ENCODE measurements at regions not wholly inside any gene's neighbourhood (a gene's known extent, or its start where the extent isn't known, plus 50 kb on each side); places are given as distances from the start of the nearest gene placed in this dataset.

- Mint-ChIP-seq H3K4me3 (no peak overlapping the region), H3K4me1 (peaks cover 39% of the 10 kb centered on the region), H3K9me3 (no peaks in the 10 kb centered on the region), H3K27me3 (ENCODE audit: low read depth, poor library complexity) (peaks cover 15% of the 10 kb centered on the region), H3K27ac (peak overlapping the region; percentile 24), H3K36me3 (ENCODE audit: low read depth) (no peaks in the 10 kb centered on the region)
- no peak for DNase-seq
- TF ChIP-seq, protein P1, sequence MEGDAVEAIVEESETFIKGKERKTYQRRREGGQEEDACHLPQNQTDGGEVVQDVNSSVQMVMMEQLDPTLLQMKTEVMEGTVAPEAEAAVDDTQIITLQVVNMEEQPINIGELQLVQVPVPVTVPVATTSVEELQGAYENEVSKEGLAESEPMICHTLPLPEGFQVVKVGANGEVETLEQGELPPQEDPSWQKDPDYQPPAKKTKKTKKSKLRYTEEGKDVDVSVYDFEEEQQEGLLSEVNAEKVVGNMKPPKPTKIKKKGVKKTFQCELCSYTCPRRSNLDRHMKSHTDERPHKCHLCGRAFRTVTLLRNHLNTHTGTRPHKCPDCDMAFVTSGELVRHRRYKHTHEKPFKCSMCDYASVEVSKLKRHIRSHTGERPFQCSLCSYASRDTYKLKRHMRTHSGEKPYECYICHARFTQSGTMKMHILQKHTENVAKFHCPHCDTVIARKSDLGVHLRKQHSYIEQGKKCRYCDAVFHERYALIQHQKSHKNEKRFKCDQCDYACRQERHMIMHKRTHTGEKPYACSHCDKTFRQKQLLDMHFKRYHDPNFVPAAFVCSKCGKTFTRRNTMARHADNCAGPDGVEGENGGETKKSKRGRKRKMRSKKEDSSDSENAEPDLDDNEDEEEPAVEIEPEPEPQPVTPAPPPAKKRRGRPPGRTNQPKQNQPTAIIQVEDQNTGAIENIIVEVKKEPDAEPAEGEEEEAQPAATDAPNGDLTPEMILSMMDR (IDR thresholded peaks at IDR 0.05) = no peak
These were observed 103.3 kb upstream of the PRR23E start for GRCh38 chr3:127089486-127090145.

DNA sequence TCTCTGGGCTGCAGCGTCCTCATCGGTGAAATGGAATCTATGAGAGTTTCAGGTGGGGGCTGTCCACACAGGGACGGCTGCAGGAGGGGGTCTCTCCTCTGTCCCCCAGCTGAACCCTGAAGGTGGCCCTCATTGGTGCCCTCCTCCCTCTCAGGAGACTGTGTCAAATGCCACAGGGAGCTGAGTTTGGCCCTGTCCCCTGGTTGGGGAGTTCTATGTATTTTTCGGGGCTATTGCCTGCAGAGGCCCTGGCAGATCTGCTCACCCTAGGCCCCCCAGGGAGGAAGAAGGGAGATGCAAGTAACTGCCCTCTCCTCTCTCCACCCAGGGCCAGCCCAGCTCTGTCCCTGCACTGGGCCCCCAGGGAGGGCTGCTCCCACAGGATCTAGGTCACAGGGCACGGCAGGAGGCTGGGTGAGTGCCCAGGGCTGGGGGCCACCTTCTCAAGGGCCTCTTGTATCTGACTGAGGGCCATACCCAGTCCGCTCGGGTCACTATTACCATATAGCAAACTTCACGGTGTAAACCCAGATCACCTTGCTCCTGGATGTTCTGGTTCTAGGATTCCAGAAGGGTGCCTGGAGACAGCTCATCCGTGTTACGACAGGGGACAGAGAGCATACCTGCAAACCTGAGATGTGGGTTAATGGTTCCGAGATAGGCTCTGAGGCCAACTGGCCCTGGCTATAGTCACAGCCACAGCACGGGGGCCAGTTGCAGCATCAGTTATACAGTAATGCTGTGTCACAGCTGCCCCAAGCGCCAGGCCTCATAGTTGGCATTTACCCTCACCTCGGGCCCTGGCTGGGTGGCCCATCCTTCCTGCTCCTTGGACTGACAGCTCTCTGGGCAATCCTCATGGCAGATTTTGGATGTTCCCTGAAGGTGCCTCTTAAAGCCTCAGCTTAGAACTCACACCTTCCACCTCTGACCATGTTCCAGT is 102.4 kb upstream of the PRR23E start:
- DNase-seq = no peak
- peaks cover 39% of the 10 kb centered on the region for H3K4me1 Mint-ChIP-seq
- H3K27me3 Mint-ChIP-seq (ENCODE audit: low read depth, poor library complexity) = peaks cover 12% of the 10 kb centered on the region
- TF ChIP-seq, protein P1 (IDR thresholded peaks at IDR 0.05) = no peak
- H3K4me3 Mint-ChIP-seq = no peak overlapping the region
- no peak overlapping the region for H3K27ac Mint-ChIP-seq
- no peaks in the 10 kb centered on the region for H3K36me3 Mint-ChIP-seq (ENCODE audit: low read depth)
- H3K9me3 Mint-ChIP-seq = peaks cover 6% of the 10 kb centered on the region

GRCh38 chr3:127091376-127091775 is 101.6 kb upstream of the PRR23E start:
- Mint-ChIP-seq H3K9me3 (peaks cover 15% of the 10 kb centered on the region), H3K36me3 (ENCODE audit: low read depth) (no peaks in the 10 kb centered on the region), H3K4me3 (no peak overlapping the region), H3K4me1 (peaks cover 39% of the 10 kb centered on the region), H3K27ac (no peak overlapping the region), H3K27me3 (ENCODE audit: low read depth, poor library complexity) (peaks cover 12% of the 10 kb centered on the region)
- TF ChIP-seq, protein P1 (IDR thresholded peaks at IDR 0.05) = no peak
- no peak for DNase-seq

- DNase-seq = no peak
- H3K36me3 Mint-ChIP-seq (ENCODE audit: low read depth) = no peaks in the 10 kb centered on the region
These were observed 100.6 kb upstream of the PRR23E start for GRCh38 chr3:127092368-127092767.

GRCh38 chr3:127092776-127093175 is 100.2 kb upstream of the PRR23E start:
- H3K4me3 Mint-ChIP-seq = no peak overlapping the region
- TF ChIP-seq, protein P1 (IDR thresholded peaks at IDR 0.05) = no peak
- peaks cover 15% of the 10 kb centered on the region for H3K9me3 Mint-ChIP-seq
- no peak overlapping the region for H3K27ac Mint-ChIP-seq
- peak; percentile 28 for DNase-seq
- peaks cover 39% of the 10 kb centered on the region for H3K4me1 Mint-ChIP-seq
- peaks cover 12% of the 10 kb centered on the region for H3K27me3 Mint-ChIP-seq (ENCODE audit: low read depth, poor library complexity)
- no peaks in the 10 kb centered on the region for H3K36me3 Mint-ChIP-seq (ENCODE audit: low read depth)

More at GRCh38 chr3:127092368-127092767, 100.6 kb upstream of the PRR23E start:
- peaks cover 15% of the 10 kb centered on the region for H3K9me3 Mint-ChIP-seq
- no peak overlapping the region for H3K4me3 Mint-ChIP-seq
- peaks cover 12% of the 10 kb centered on the region for H3K27me3 Mint-ChIP-seq (ENCODE audit: low read depth, poor library complexity)
- H3K4me1 Mint-ChIP-seq = peaks cover 39% of the 10 kb centered on the region
- TF ChIP-seq, protein P1 (IDR thresholded peaks at IDR 0.05) = no peak
- no peak overlapping the region for H3K27ac Mint-ChIP-seq

All from nephron progenitor cell (in vitro differentiated cells).